ENCODE measurements at regions not wholly inside any gene's neighbourhood (a gene's known extent, or its start where the extent isn't known, plus 50 kb on each side); places are given as distances from the start of the nearest gene placed in this dataset.
A peak's percentile ranks its signal among the peaks of the same experiment; 100 is the strongest.

GRCh38 chr5:38105231-38105570, 153.2 kb upstream of the EGFLAM start:
- no peak for DNase-seq
- no peaks in the 10 kb centered on the region for H3K36me3 Mint-ChIP-seq (ENCODE audit: low read depth)
- H3K4me3 Mint-ChIP-seq, result no peak overlapping the region
- no peaks in the 10 kb centered on the region for H3K9me3 Mint-ChIP-seq
- H3K27ac Mint-ChIP-seq, result no peak overlapping the region
- no peak for TF ChIP-seq CTCF (IDR thresholded peaks at IDR 0.05)
- H3K4me1 Mint-ChIP-seq, result peaks cover 40% of the 10 kb centered on the region
- H3K27me3 Mint-ChIP-seq (ENCODE audit: low read depth, poor library complexity), result no peaks in the 10 kb centered on the region

GRCh38 chr5:38104497-38105230, 153.7 kb upstream of the EGFLAM start:
- no peak for TF ChIP-seq CTCF (IDR thresholded peaks at IDR 0.05)
- no peaks in the 10 kb centered on the region for H3K36me3 Mint-ChIP-seq (ENCODE audit: low read depth)
- peaks cover 40% of the 10 kb centered on the region for H3K4me1 Mint-ChIP-seq
- no peaks in the 10 kb centered on the region for H3K9me3 Mint-ChIP-seq
- no peak overlapping the region for H3K4me3 Mint-ChIP-seq
- H3K27me3 Mint-ChIP-seq (ENCODE audit: low read depth, poor library complexity), result no peaks in the 10 kb centered on the region
- H3K27ac Mint-ChIP-seq, result peak overlapping the region; percentile 15
- no peak for DNase-seq

GRCh38 chr5:38101897-38102296, 156.5 kb upstream of the EGFLAM start:
- H3K27me3 Mint-ChIP-seq (ENCODE audit: low read depth, poor library complexity), result no peaks in the 10 kb centered on the region
- peaks cover 40% of the 10 kb centered on the region for H3K4me1 Mint-ChIP-seq
- H3K4me3 Mint-ChIP-seq, result no peak overlapping the region
- H3K9me3 Mint-ChIP-seq, result no peaks in the 10 kb centered on the region
- no peak overlapping the region for H3K27ac Mint-ChIP-seq
- no peak for DNase-seq
- no peaks in the 10 kb centered on the region for H3K36me3 Mint-ChIP-seq (ENCODE audit: low read depth)
- no peak for TF ChIP-seq CTCF (IDR thresholded peaks at IDR 0.05)

- Mint-ChIP-seq H3K4me1 (peaks cover 24% of the 10 kb centered on the region), H3K27ac (peak overlapping the region; percentile 2), H3K4me3 (no peak overlapping the region), H3K36me3 (ENCODE audit: low read depth) (no peaks in the 10 kb centered on the region), H3K27me3 (ENCODE audit: low read depth, poor library complexity) (peaks cover 4% of the 10 kb centered on the region), H3K9me3 (no peaks in the 10 kb centered on the region)
- TF ChIP-seq CTCF (IDR thresholded peaks at IDR 0.05), result no peak
- DNase-seq, result no peak
Observed at GRCh38 chr5:38099205-38100168, 158.9 kb upstream of the EGFLAM start.

GRCh38 chr5:38094889-38095288, 163.5 kb upstream of the EGFLAM start:
- H3K4me1 Mint-ChIP-seq, result peaks cover 18% of the 10 kb centered on the region
- peaks cover 4% of the 10 kb centered on the region for H3K27me3 Mint-ChIP-seq (ENCODE audit: low read depth, poor library complexity)
- H3K27ac Mint-ChIP-seq, result no peak overlapping the region
- no peak overlapping the region for H3K4me3 Mint-ChIP-seq
- H3K36me3 Mint-ChIP-seq (ENCODE audit: low read depth), result no peaks in the 10 kb centered on the region
- no peaks in the 10 kb centered on the region for H3K9me3 Mint-ChIP-seq
- no peak for DNase-seq
- TF ChIP-seq CTCF (IDR thresholded peaks at IDR 0.05), result no peak
